ENCODE measurements at regions not wholly inside any gene's neighbourhood (a gene's known extent, or its start where the extent isn't known, plus 50 kb on each side); places are given as distances from the start of the nearest gene placed in this dataset.

- no peaks in the 10 kb centered on the region for H3K27me3 Mint-ChIP-seq
- no peaks in the 10 kb centered on the region for H3K36me3 Mint-ChIP-seq (ENCODE audit: low read depth)
- DNase-seq = no peak
- peaks cover 24% of the 10 kb centered on the region for H3K9me3 Mint-ChIP-seq
- H3K4me3 Mint-ChIP-seq = no peak overlapping the region
- intact Hi-C loops (cut with micrococcal nuclease) = no loop called here
- H3K4me1 Mint-ChIP-seq = no peaks in the 10 kb centered on the region
- no peak overlapping the region for H3K27ac Mint-ChIP-seq
Measured at GRCh38 chr6:156577749-156578148, 199.4 kb upstream of the ARID1B start.

DNA sequence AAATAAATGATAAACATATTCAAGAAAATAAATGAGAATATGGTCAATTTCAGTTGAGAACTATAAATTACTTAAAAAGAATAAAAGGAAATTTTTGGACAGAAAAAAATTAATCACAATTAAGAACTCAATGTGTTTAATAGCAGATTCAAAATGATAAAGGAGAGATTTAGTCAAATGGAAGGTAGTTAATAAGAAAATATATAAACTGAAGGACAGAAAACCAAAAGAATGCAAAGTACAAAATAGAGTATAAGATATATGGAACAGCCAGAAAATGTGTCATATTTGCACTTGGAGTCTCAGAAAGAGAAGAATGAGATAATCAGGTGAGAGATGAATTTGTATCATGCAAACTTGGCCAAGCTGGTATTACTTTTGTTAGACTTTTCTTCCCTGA is 201.8 kb upstream of the ARID1B start:
- Mint-ChIP-seq H3K4me1 (no peaks in the 10 kb centered on the region), H3K36me3 (ENCODE audit: low read depth) (no peaks in the 10 kb centered on the region), H3K27ac (no peak overlapping the region), H3K4me3 (no peak overlapping the region), H3K27me3 (peaks cover 1% of the 10 kb centered on the region), H3K9me3 (peaks cover 24% of the 10 kb centered on the region)
- no peak for DNase-seq
- intact Hi-C loops (cut with micrococcal nuclease) = no loop called here

DNA sequence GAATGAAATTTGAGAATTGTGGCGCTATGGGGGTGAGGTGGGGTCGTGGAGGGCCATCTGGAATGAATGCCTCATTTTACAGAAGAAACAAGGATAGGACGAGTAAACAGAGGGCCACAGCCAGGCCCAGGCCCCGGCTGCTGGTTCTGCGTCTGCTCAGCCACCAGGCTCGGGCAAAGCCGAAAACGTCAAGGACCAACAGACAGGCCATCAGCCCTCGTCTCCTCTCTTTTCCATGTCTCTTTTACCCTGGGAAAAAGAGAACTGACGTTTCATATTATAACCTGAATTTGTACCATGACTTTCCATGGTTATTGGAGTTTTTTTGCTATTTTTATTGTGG is 212.4 kb upstream of the ARID1B start:
- peaks cover 2% of the 10 kb centered on the region for H3K9me3 Mint-ChIP-seq
- no peak for DNase-seq
- H3K4me1 Mint-ChIP-seq = peaks cover 2% of the 10 kb centered on the region
- peaks cover 14% of the 10 kb centered on the region for H3K27me3 Mint-ChIP-seq
- no peaks in the 10 kb centered on the region for H3K36me3 Mint-ChIP-seq (ENCODE audit: low read depth)
- intact Hi-C loops (cut with micrococcal nuclease) = loop anchor here (1.0 to 10.0 kb wide), 4 partner anchors 210 to 1240 kb away; partner anchors contain the start of gene ARID1B
- H3K27ac Mint-ChIP-seq = no peak overlapping the region
- no peak overlapping the region for H3K4me3 Mint-ChIP-seq

GRCh38 chr6:156564127-156564806 is 212.9 kb upstream of the ARID1B start:
- peaks cover 13% of the 10 kb centered on the region for H3K27me3 Mint-ChIP-seq
- peaks cover 4% of the 10 kb centered on the region for H3K9me3 Mint-ChIP-seq
- DNase-seq = peak; percentile 92
- intact Hi-C loops (cut with micrococcal nuclease) = loop anchor here (1.0 to 10.0 kb wide), 4 partner anchors 211 to 1239 kb away; partner anchors contain the start of gene ARID1B
- H3K27ac Mint-ChIP-seq = no peak overlapping the region
- H3K4me1 Mint-ChIP-seq = peaks cover 2% of the 10 kb centered on the region
- H3K36me3 Mint-ChIP-seq (ENCODE audit: low read depth) = no peaks in the 10 kb centered on the region
- no peak overlapping the region for H3K4me3 Mint-ChIP-seq

DNA sequence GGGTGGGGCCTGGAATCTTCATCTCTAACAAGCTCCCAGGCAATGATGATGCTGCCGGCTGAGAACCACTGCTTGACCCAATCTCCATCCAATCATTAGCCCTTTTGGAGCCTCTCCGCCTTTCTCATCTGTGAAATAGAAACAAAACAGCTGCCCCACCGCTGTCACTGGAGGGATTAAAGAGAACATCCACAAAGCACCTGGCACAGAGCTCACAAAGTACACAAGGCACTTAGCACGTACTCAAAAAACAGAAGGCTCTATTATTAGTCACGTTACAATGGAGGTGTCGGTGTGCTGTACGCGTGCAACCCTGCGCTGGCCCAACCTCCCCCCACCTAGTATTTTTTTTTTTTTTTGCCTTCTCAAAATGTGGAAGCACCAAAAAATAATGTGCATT is 213.5 kb upstream of the ARID1B start:
- no peaks in the 10 kb centered on the region for H3K36me3 Mint-ChIP-seq (ENCODE audit: low read depth)
- H3K9me3 Mint-ChIP-seq = peaks cover 4% of the 10 kb centered on the region

DNA sequence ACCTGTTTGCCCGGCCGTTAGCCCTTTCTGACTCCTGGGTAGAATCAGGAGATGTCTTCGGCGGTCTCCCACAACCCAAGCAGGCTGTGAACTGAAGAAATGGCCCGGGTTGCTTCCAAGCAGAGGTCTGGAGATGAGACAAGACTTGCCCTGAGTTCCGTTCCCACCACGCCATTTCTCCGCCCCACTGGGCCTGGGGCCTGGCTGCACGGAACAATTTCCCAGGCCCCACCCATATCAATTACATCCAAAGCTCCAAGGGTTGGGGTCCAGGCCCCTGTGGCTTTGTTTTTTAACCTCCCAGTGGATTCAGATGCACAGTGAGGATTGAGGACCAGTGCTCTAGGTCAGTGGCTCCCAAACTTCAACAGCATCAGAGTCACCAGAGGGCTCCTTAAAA is 214.5 kb upstream of the ARID1B start:
- intact Hi-C loops (cut with micrococcal nuclease) = loop anchor here (10.0 kb wide), 3 partner anchors 212 to 1238 kb away; partner anchors contain the start of gene ARID1B
- no peak overlapping the region for H3K4me3 Mint-ChIP-seq
- H3K36me3 Mint-ChIP-seq (ENCODE audit: low read depth) = no peaks in the 10 kb centered on the region
- peaks cover 8% of the 10 kb centered on the region for H3K27me3 Mint-ChIP-seq
- H3K9me3 Mint-ChIP-seq = peaks cover 4% of the 10 kb centered on the region
- peaks cover 2% of the 10 kb centered on the region for H3K4me1 Mint-ChIP-seq
- no peak overlapping the region for H3K27ac Mint-ChIP-seq
- DNase-seq = no peak

More for the DNA sequence above, 213.5 kb upstream of the ARID1B start:
- Mint-ChIP-seq H3K4me1 (peaks cover 2% of the 10 kb centered on the region), H3K27me3 (peaks cover 11% of the 10 kb centered on the region), H3K4me3 (no peak overlapping the region), H3K27ac (no peak overlapping the region)
- peak; percentile 41 for DNase-seq
- intact Hi-C loops (cut with micrococcal nuclease) = loop anchor here (1.0 to 10.0 kb wide), 4 partner anchors 211 to 1239 kb away; partner anchors contain the start of gene ARID1B

- Mint-ChIP-seq H3K4me3 (no peak overlapping the region), H3K27ac (no peak overlapping the region), H3K36me3 (ENCODE audit: low read depth) (no peaks in the 10 kb centered on the region), H3K27me3 (peaks cover 8% of the 10 kb centered on the region), H3K9me3 (peaks cover 4% of the 10 kb centered on the region), H3K4me1 (peaks cover 2% of the 10 kb centered on the region)
- intact Hi-C loops (cut with micrococcal nuclease) = loop anchor here (10.0 kb wide), 3 partner anchors 213 to 1237 kb away; partner anchors contain the start of gene ARID1B
- DNase-seq = no peak
Measured at GRCh38 chr6:156562019-156562418, 215.2 kb upstream of the ARID1B start.

- Mint-ChIP-seq H3K9me3 (peaks cover 4% of the 10 kb centered on the region), H3K4me3 (no peak overlapping the region), H3K27ac (no peak overlapping the region), H3K4me1 (peaks cover 2% of the 10 kb centered on the region), H3K36me3 (ENCODE audit: low read depth) (no peaks in the 10 kb centered on the region), H3K27me3 (peaks cover 8% of the 10 kb centered on the region)
- no peak for DNase-seq
- intact Hi-C loops (cut with micrococcal nuclease) = loop anchor here (10.0 kb wide), 3 partner anchors 214 to 1236 kb away; partner anchors contain the start of gene ARID1B
Measured at GRCh38 chr6:156560476-156560875, 216.7 kb upstream of the ARID1B start.

DNA sequence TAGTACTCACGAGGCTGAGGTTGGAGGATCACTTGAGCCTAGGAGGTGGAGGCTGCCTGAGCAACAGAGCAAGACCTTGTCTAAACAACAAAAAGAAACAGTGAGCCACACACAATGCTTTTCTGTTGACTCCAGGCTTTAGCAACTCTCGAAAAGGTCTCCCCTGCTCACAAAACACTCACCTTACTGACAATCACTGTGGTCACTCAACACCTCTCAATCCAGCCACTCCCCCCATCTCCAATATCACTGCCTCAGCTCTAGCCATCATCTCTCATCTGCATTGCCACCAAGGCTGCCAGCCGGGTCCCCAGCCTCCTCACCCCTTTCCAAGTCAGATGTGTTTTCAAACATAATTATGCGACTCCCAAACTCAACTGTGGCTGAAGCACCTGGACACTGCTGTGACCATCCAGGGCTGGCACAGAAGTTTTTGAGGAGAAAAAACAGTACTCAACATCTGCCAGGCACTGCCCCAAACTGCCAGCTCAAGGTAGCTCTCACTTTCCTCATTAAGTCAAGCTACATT is 218.0 kb upstream of the ARID1B start:
- Mint-ChIP-seq H3K36me3 (ENCODE audit: low read depth) (no peaks in the 10 kb centered on the region), H3K4me3 (no peak overlapping the region), H3K9me3 (peaks cover 4% of the 10 kb centered on the region), H3K27me3 (peaks cover 4% of the 10 kb centered on the region), H3K27ac (no peak overlapping the region), H3K4me1 (no peaks in the 10 kb centered on the region)
- intact Hi-C loops (cut with micrococcal nuclease) = no loop called here
- no peak for DNase-seq

DNA sequence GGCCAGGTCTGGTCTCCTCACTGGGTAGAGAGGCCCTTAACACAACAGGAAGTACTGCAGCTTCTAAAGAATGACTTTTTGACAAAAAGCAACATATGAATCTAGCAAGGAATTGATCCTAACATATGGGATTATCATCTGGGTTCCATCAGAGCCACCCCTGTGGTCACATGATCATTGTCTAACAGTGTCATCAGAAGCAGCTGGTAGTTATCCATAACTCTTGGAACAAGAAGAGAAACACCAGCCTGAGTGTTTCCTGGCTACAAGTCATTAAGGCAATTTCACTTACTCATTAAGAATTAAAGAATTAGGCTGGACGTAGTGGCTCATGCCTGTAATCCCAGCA is 219.3 kb upstream of the ARID1B start:
- Mint-ChIP-seq H3K9me3 (peaks cover 4% of the 10 kb centered on the region), H3K4me1 (no peaks in the 10 kb centered on the region), H3K27ac (no peak overlapping the region), H3K36me3 (ENCODE audit: low read depth) (no peaks in the 10 kb centered on the region), H3K27me3 (no peaks in the 10 kb centered on the region), H3K4me3 (no peak overlapping the region)
- DNase-seq = no peak
- intact Hi-C loops (cut with micrococcal nuclease) = no loop called here

- Mint-ChIP-seq H3K27me3 (no peaks in the 10 kb centered on the region), H3K4me1 (no peaks in the 10 kb centered on the region), H3K27ac (no peak overlapping the region), H3K4me3 (no peak overlapping the region), H3K9me3 (peaks cover 4% of the 10 kb centered on the region), H3K36me3 (ENCODE audit: low read depth) (no peaks in the 10 kb centered on the region)
- intact Hi-C loops (cut with micrococcal nuclease) = no loop called here
- DNase-seq = no peak
Measured at GRCh38 chr6:156557251-156557910, 219.8 kb upstream of the ARID1B start.

- Mint-ChIP-seq H3K9me3 (peaks cover 4% of the 10 kb centered on the region), H3K27ac (no peak overlapping the region), H3K36me3 (ENCODE audit: low read depth) (no peaks in the 10 kb centered on the region), H3K27me3 (no peaks in the 10 kb centered on the region), H3K4me3 (no peak overlapping the region), H3K4me1 (no peaks in the 10 kb centered on the region)
- DNase-seq = peak; percentile 32
- intact Hi-C loops (cut with micrococcal nuclease) = no loop called here
Measured at GRCh38 chr6:156556811-156557210, 220.4 kb upstream of the ARID1B start.

- H3K4me3 Mint-ChIP-seq = no peak overlapping the region
- H3K36me3 Mint-ChIP-seq (ENCODE audit: low read depth) = no peaks in the 10 kb centered on the region
- no peak for DNase-seq
- peaks cover 4% of the 10 kb centered on the region for H3K9me3 Mint-ChIP-seq
- H3K27ac Mint-ChIP-seq = no peak overlapping the region
- intact Hi-C loops (cut with micrococcal nuclease) = no loop called here
- no peaks in the 10 kb centered on the region for H3K27me3 Mint-ChIP-seq
- no peaks in the 10 kb centered on the region for H3K4me1 Mint-ChIP-seq
Measured at GRCh38 chr6:156555116-156555515, 222.1 kb upstream of the ARID1B start.

- intact Hi-C loops (cut with micrococcal nuclease) = no loop called here
- no peaks in the 10 kb centered on the region for H3K27me3 Mint-ChIP-seq
- H3K36me3 Mint-ChIP-seq (ENCODE audit: low read depth) = no peaks in the 10 kb centered on the region
- H3K9me3 Mint-ChIP-seq = no peaks in the 10 kb centered on the region
- H3K27ac Mint-ChIP-seq = no peak overlapping the region
- no peaks in the 10 kb centered on the region for H3K4me1 Mint-ChIP-seq
- no peak for DNase-seq
- no peak overlapping the region for H3K4me3 Mint-ChIP-seq
Measured at GRCh38 chr6:156554160-156554559, 223.0 kb upstream of the ARID1B start.
